SH-SY5Y (cell line): ENCODE measurements at regions not wholly inside any gene's neighbourhood (a gene's known extent, or its start where the extent isn't known, plus 50 kb on each side); places are given as distances from the start of the nearest gene placed in this dataset.

Experiments
- GATA2 ChIP-seq: IDR thresholded peaks from 2 replicates; pipeline ENCODE4 v1.6.1; 2011; ENCODE audit warnings: mild to moderate bottlenecking, low read depth, low read length
- GATA3 ChIP-seq: IDR thresholded peaks from 2 replicates; pipeline ENCODE4 v1.6.1; 2011; ENCODE audit warnings: low read depth, mild to moderate bottlenecking, low read length, moderate library complexity

DNA sequence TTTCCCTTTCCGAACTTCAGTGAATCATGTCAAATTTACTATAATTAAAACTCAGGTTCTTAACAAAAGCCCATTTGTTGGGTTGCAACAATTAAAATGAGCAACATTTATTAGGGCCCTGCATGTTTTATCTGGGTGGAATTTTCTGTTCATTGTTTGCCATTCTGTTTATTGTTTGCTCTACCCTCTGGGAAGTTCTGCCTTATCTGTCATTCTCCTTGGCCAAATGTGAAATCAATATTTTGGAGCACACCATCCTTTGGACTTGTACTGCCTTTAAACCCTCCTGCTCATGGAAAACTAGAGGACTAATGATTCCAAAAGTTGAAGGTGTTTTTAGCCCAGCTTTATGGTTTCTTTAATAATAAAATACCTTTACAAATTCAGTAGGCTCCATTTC is 134.5 kb upstream of the KCND2 start:
- TF ChIP-seq GATA3 (no peak), GATA2 (no peak)

DNA sequence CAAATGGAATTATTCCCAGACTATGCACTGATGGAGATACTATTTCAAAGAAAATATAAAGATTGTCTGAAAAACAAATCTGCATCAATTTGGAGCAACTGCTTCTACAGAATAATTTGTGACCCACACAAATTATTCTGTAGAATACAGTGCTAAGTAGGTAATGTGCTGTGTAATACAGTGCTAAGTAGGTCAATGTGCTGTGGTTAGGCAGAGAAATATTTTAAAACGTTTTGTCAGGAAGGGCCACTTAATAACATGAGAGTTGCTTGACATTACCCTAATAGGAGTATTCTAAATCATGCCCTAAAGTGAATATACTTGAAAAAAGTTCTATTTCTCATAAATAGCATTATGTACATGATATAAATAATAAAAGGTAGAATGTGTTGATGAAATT is 116.5 kb upstream of the KCND2 start:
- TF ChIP-seq GATA2 (no peak), GATA3 (no peak)

DNA sequence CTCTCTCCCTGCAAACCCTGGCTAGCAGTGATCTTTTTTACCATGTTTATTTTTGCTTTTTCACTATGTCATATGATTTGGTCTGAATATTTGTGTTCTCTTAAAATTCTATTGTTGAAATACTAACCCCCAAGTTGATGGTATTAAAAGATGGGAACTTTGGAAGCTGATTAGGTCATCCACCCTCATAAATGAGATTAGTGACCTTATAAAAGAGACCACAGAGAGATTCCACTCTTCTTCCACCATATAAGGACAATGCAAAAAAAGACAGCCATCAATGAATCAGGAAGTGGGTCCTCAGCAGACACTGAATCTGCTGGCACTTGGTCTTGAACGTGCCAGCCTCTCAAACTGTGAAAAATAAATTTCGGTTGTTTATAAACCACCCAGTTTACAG is 112.8 kb upstream of the KCND2 start:
- no peak for TF ChIP-seq GATA3

DNA sequence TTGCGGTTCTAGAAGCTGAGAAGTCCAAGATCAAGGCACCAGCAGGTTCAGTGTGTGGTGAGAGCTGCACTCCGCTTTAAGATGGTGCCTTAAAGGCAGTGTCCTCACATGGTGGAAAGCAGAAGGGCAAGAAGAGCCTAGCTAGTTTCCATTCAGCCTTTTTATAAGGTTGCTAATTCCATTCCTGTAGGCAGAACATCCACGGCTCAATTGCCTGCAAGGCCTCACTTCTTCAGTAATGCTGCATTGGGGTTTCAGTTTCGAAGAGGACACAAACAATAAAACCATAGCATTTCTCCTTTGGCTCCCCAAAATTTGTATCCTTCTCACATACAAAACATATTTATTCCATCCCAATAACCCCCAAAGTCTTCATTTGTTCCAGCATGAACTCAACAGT is 109.5 kb upstream of the KCND2 start:
- TF ChIP-seq GATA3 (no peak), GATA2 (no peak)

DNA sequence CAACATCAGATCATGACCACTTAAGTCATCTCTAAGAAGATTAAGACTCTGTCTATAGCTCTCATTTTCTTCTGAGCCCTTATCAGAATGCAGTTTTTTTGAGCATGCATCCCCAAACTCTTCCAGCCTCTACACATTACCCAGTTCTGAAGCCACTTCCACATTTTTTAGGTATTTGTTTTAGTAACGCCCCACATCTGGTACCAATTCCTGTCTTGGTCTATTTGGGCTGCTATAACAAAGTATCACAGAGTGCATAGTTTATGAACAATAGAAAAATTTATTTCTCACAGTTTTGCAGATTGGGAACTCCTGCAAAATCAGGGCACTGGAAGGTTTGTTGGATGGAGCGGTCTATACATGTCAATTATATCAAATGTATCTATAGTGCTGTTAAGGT is 107.7 kb upstream of the KCND2 start:
- no peak for TF ChIP-seq GATA2
- no peak for TF ChIP-seq GATA3

DNA sequence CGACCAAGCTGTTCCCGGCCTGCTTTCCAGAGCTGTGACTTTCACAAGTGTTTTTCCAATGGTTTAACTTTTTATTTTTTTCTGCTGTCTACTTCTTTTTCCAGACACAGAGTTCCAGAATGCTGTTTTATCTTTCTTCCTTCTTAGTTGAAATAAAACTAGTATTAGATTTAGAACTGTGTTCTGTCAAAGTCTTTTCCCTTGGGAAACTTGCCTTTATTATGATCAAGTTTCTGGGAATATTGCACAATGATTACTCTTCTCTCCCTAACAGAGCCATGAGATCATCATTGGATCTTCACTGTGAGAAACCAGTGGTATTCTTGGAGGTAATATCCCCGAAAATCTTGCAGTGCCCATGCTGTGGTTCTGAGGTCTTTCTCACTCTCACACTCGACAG is 104.9 kb upstream of the KCND2 start:
- no peak for TF ChIP-seq GATA3
- TF ChIP-seq GATA2 = no peak

DNA sequence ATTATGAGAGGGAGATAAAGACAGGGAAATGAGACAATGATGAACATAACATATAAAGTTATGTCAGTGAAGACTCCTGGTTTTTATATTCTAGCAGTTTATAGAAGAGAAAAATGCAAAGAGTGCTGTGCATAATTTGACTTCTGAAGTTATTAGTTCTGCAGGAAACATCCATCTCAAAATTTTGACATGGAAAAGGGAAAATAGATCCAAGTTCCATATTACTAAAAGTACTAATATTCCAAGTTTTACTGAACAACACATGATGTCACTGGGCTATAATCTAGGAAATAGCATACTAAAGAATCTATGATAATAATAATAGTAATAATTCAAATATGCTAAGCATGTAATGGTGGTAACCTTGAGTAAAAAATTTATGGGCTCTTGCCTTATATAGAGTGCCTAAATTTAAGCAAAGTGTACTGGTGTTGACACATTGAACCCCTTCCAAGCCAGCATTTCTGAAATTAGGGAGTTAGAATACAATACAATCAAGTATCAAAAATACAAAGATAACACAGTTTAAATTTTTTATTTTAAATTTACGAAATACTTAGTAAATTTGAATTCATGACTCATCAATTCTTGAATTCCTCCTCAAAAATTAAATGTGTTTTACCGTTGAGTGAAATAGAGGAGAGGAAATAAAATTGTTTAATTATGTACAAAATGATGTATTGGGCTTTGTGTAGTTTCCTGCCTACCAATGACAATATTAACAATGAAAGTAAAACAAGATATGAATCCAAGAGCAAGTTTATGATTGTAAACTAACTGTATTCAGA is 102.8 kb upstream of the KCND2 start:
- TF ChIP-seq GATA3 (no peak), GATA2 (no peak)

DNA sequence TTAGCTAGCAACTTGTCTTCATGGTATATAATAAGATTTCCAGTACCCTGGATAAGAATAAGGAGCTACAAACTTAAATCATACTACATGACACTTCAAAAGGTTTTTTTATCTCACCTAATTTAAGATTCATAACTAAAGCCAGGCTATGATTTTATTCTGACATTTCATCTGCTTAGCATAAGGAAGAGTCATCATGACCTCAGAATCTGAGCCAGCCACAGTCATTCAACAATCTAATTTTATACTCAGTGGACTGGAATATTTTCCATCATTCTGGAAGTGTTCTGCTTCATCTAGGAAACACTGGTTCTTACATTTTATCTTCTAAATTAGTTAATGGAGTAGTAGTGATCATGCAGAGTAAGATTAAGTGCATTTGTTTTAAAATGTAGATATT is 102.1 kb upstream of the KCND2 start:
- no peak for TF ChIP-seq GATA2
- TF ChIP-seq GATA3 = no peak

DNA sequence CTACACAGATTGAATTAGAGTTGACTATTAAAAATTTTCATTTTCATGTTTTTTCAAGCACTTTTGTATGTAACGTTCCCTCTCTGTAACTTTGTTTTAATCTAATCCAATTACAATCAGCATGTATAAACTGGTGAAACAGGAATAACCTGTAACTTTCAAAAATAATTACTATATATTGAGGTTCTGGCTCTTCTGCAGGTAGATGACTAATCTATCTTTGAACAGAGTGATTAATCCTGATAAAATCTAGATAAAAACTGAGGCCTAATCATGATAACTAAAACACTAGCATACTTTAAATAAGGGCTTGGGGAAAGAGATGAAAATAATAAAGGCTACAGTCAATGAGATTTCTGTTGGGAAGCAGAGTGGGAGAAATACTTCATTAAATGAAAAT is 101.6 kb upstream of the KCND2 start:
- TF ChIP-seq GATA2 = no peak

DNA sequence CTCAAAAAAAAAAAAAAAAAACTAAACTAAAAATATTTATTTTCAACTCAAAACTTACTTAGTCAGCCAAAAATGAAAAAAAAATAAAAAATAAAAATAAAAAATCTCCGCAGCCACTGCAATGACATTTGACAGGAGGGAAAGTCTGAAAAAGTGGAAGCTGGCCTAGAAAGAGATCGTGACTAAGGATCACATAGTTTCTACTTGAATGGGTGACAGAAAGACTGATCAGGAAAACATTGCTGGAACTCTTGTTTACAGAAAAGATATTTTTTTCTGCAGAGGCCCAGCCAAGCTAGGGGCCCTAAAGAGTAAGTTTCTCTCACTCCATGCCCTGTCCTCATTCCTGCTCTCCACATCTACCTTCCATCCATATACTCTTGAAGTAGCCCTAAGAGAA is 92.8 kb upstream of the KCND2 start:
- TF ChIP-seq GATA2 = no peak
- no peak for TF ChIP-seq GATA3

DNA sequence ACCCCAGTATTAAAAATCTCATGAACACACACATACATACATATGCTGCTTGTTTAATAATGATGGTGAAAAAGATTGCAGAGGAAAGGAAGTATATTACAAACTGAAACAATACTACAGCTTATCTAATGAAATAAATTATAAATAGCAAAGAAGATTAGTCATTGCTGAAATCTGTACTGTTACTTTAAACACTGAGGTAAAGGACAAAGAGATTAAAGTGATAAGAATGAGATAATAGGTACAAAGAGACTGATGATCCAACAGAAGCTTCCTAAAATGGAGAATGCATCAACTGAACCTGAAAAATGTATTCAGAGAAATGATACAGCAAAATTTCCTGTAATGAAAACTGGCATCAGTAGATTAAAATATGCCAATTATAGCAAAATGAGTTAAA is 91.5 kb upstream of the KCND2 start:
- no peak for TF ChIP-seq GATA2
- no peak; the same call in 1 of the 2 replicates for TF ChIP-seq GATA3

DNA sequence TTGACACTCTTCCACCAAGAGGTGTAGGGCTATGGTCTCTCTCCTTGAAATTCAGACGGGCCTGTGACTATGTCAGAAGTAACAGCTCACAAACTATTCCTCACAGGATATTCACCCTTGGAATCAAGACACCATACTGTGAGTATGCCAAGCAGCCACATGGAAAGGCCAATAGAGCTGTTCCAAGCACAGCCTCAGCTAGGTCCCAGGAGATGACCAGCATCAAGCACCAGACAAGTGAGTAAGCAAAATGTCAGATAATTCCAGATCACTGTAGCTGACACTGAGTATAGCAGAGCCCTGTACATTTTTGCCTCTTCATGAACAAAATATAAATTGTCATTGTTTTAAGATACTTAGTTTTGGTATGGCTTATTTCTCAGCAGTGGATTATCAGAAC is 88.1 kb upstream of the KCND2 start:
- TF ChIP-seq GATA3 = no peak
- TF ChIP-seq GATA2 = no peak

DNA sequence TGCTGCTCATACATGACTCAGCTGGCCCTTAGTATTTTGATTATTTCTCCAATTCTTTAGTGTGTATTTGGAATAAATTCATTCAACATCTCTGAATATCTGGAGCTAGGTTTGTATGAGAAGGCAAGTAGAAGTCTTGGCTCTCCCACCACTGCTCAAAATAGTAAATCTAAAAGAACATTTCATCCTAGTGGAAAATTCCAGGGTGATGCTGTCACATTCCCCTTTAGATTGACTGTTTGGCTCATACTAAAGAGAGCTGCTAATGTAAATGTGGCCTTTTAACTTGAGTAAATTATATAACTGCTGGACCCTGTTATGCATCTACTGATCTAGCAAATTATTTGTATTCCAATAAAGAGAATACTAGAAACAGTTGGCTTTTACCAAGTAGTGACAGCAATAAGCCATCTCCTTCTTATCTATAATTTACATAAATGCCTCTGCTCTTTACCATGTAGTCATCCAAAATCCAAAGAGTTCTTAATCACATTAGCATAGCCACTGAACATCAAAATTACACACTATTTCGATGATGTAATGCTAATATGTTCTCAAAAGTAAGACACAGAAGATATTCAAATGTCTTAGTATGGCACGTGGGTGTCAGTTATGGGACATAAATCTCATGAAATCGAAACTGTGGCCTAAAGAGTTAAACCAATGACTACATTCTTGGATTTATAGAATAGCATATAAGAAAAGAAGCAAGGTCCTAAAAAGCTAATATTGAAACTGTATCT is 86.9 kb upstream of the KCND2 start:
- TF ChIP-seq GATA3 (no peak), GATA2 (no peak)

DNA sequence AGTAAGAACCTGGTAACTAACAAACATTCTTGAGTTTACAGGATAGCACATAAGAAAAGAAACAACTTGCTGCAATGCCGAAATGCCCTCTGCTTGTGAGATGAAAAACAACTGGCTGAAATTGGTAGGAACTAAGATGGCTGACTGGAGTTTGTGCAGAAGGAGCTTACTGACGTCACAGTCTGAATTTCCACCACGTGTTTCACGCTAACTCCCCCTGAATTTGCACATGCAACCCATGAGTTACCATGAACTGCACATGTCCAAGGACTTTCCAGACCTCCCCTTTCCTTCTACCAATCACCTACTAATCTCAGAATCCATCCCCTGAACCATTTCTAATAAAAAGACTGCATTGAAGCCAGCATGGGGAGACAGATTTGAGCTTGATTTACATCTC is 86.3 kb upstream of the KCND2 start:
- no peak for TF ChIP-seq GATA2

DNA sequence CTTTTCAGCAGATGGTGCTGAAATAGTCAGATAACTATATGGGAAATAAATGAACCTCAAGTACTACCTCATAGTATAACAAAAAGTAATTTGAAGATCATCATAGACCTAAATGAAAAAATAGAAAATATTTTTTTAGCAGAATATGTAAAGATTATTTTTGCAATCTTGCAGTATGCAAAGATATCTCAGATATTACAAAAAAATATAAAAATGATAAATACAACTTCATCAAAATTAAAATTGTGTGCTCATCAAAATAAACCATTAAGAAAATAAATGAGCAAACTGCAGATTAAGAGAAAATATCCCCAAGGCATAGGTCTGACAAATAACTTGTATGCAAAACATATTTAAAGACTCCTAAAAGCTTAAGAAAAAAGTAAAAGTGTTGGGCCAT is 83.4 kb upstream of the KCND2 start:
- TF ChIP-seq GATA2 (no peak), GATA3 (no peak)

DNA sequence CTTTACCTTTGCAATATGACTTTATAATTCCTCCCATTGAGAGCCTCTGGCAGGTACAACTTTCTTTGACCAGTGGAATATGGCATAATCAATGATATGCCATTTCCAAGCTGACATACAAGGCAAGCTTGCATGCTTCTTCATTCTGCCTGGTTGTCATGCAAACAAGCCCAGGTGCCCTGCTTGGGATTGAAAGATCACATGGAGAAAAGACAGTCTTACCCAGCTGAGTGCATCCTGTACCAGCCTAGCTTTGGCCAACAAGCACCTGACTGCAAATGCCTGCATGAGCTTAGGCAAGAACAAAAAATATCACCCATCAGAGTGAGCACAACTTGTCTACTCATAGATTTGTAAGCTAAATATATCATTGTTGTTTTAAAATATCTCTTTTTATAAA is 82.9 kb upstream of the KCND2 start:
- TF ChIP-seq GATA3 (no peak), GATA2 (no peak)
